Neural progenitor cell (in vitro differentiated cells): ENCODE measurements at regions not wholly inside any gene's neighbourhood (a gene's known extent, or its start where the extent isn't known, plus 50 kb on each side); places are given as distances from the start of the nearest gene placed in this dataset.

Source experiments
- CTCF ChIP-seq: fragments of 200-600 bp; sonication (generic); IDR thresholded peaks from 2 replicates; pipeline ENCODE4 v1.5.1; 2017; ENCODE audit warnings: antibody characterized with exemption, mild to moderate bottlenecking
- EZH2phosphoT487 ChIP-seq: fragments of 200-600 bp; sonication (generic); IDR thresholded peaks from 2 replicates; pipeline ENCODE4 v1.6.1; 2017; ENCODE audit warnings: antibody characterized with exemption

DNA sequence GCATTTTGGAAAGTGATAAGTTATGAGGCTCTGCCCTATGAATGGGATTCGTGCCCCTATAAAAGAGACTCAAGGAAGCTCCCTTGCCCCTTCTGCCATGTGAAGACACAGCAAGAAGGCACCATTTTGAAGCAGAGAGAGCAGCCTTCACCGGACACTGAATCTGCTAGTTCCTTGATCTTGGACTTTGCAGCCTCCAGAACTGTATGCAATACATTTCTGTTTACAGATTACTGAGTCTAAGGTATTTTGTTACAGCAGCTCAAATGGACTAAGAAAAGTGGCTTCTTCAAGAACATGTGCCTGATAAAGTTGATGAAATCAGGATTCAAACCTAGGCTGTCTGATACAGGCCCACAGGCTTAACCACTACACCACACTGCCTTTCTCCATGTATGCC is 131.6 kb upstream of the MAP3K1 start:
- TF ChIP-seq CTCF (no peak), EZH2phosphoT487 (no peak)
